ENCODE measurements at regions not wholly inside any gene's neighbourhood (a gene's known extent, or its start where the extent isn't known, plus 50 kb on each side); places are given as distances from the start of the nearest gene placed in this dataset.
A peak's percentile ranks its signal among the peaks of the same experiment; 100 is the strongest.

DNA sequence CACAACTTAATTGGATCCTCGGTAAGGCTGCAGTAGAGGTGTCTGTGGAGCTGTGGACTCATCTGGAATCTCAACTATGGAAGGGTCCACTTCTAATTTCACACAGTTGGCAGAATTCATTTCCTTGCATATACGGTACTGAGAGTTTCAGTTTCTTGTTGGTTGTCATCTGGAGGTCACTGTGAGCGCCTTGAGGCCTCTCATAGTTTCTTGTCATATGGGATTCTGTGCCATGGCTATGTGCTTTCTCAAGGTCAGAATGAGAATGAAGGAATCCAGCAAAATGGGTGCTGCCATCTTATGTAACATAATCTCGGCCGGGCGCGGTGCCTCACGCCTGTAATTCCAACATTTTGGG is 298.2 kb downstream of the DOK5 start (continued):
- TF ChIP-seq, protein P1, sequence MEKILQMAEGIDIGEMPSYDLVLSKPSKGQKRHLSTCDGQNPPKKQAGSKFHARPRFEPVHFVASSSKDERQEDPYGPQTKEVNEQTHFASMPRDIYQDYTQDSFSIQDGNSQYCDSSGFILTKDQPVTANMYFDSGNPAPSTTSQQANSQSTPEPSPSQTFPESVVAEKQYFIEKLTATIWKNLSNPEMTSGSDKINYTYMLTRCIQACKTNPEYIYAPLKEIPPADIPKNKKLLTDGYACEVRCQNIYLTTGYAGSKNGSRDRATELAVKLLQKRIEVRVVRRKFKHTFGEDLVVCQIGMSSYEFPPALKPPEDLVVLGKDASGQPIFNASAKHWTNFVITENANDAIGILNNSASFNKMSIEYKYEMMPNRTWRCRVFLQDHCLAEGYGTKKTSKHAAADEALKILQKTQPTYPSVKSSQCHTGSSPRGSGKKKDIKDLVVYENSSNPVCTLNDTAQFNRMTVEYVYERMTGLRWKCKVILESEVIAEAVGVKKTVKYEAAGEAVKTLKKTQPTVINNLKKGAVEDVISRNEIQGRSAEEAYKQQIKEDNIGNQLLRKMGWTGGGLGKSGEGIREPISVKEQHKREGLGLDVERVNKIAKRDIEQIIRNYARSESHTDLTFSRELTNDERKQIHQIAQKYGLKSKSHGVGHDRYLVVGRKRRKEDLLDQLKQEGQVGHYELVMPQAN (conservative IDR thresholded peaks at IDR 0.05), result no peak

DNA sequence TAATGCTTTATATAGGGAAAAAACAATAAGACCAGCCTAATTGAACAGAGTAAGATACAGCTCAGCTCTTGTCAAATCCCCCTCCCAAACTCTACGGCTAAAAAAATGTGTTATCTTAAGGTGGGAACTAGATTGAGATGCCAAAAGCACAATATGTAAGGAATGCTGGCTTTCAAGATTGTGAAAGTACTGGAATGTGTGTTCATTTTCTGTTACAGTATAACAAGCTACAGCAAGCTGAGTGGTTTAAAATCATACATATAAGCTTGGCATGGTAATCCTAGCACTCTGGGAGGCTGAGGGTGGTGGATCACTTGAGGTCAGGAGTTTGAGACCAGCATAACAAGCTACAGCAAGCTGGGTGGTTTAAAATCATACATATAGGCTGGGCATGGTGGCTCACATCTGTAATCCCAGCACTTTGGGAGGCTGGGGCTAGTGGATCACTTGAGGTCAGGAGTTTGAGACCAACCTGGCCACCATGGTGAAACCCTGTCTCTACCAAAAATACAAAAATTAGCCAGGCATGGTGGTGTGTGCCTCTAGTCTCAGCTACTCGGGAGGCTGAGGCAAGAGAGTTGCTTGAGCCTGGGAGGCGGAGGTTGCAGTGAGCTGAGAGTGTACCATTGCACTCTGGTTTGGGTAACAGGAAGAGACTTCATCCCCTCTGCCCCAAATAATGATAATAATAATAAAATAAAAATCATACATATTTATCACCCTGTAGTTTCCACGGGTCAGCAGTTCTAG is 297.7 kb downstream of the DOK5 start:
- ChIA-PET CTCF (no interaction called here), POLR2A (no interaction called here), RAD21 (ENCODE audit: unreplicated experiment) (no interaction called here), SMC1A (ENCODE audit: uncharacterized antibody, unreplicated experiment) (no interaction called here)
- ATAC-seq (no peak), DNase-seq (ENCODE audit: low read depth, low spot score) (no peak), FAIRE-seq (no peak)
- Histone ChIP-seq H3K27me3 (replicated peaks in 1 of 2; ENCODE audit: control insufficient read depth in 2 of 2, insufficient read depth in 2 of 2, low read length in 1 of 2) (no peaks in the 10 kb centered on the region), H3K9ac (ENCODE audit: control insufficient read depth, insufficient read depth, low read length) (no peak overlapping the region), H3K4me2 (ENCODE audit: control insufficient read depth, insufficient read depth) (no peak overlapping the region), H3K36me3 (ENCODE audit: control insufficient read depth in 2 of 2, insufficient read depth in 2 of 2, low read length in 1 of 2) (no peaks in the 10 kb centered on the region), H4K20me1 (ENCODE audit: control insufficient read depth, insufficient read depth) (no peaks in the 10 kb centered on the region), H3K4me3 (no peak overlapping the region), H3K4me1 (ENCODE audit: control insufficient read depth, insufficient read depth, low read length) (no peaks in the 10 kb centered on the region), H2AFZ (ENCODE audit: control insufficient read depth, low read depth, low read length) (no peak overlapping the region), H3K79me2 (ENCODE audit: control insufficient read depth, insufficient read depth, low read length) (no peaks in the 10 kb centered on the region), H3K27ac (ENCODE audit: control insufficient read depth, insufficient read depth) (no peak overlapping the region), H3K9me3 (replicated peaks; ENCODE audit: control insufficient read depth, insufficient read depth, low read length) (no peaks in the 10 kb centered on the region)
- intact Hi-C loops (cut with micrococcal nuclease; ENCODE audit: unreplicated experiment), result no loop called here
- TF ChIP-seq IKZF2 (IDR thresholded peaks at IDR 0.05) (no peak), ETV6 (conservative IDR thresholded peaks at IDR 0.05 in 1 of 2, IDR thresholded peaks at IDR 0.05 in 1 of 2; ENCODE audit: borderline replicate concordance in 1 of 2, low read depth in 1 of 2) (0 out of 4 replicates have a peak, but pooled peaks of 1 of the 2 experiments have one; percentile 61)
- WGBS (ENCODE audit: insufficient coverage, insufficient replicate concordance, low lambda C conversion rate, missing lambda C conversion rate), result 7% methylated on average over 4 of the region's 4 CpGs
- BruUV-seq (replicated peaks), result no TSS peak
- in situ Hi-C loops (cut with MboI), result no loop called here

All from GM12878 (cell line).